SK-MEL-5 (cell line): ENCODE measurements at regions not wholly inside any gene's neighbourhood (a gene's known extent, or its start where the extent isn't known, plus 50 kb on each side); places are given as distances from the start of the nearest gene placed in this dataset.

Source experiments
- DNase-seq: peaks from one replicate; pipeline ENCODE4 v3.0.0-alpha.2; 2016; ENCODE audit warnings: low read depth, low spot score
- in situ Hi-C: cut with HindIII; loops from 2 replicates; pipeline ENCODE4 v1.10.0; 2016; ENCODE audit warnings: low sequenced_read_pairs, high pct_unique_total_duplicates, low pct_unique_long_range_greater_than_20kb

GRCh38 chr20:52761867-52762266 lies 210.3 kb upstream of the TSHZ2 start:
- no peak for DNase-seq
- in situ Hi-C loops: no loop called here

- in situ Hi-C loops: no loop called here
- DNase-seq: no peak
Measured at GRCh38 chr20:52760791-52761190, 211.4 kb upstream of the TSHZ2 start.

GRCh38 chr20:52757411-52757810 lies 214.7 kb upstream of the TSHZ2 start:
- in situ Hi-C loops: no loop called here
- DNase-seq: no peak

GRCh38 chr20:52755744-52756143 lies 216.4 kb upstream of the TSHZ2 start:
- in situ Hi-C loops: no loop called here
- no peak for DNase-seq

- in situ Hi-C loops: no loop called here
- no peak for DNase-seq
Measured at GRCh38 chr20:52754366-52754765, 217.8 kb upstream of the TSHZ2 start.

- in situ Hi-C loops: no loop called here
- DNase-seq: no peak
Measured at GRCh38 chr20:52752023-52752422, 220.1 kb upstream of the TSHZ2 start.

- DNase-seq: no peak
- in situ Hi-C loops: no loop called here
Measured at GRCh38 chr20:52751571-52751970, 220.6 kb upstream of the TSHZ2 start.

GRCh38 chr20:52749938-52750337 lies 222.2 kb upstream of the TSHZ2 start:
- in situ Hi-C loops: no loop called here
- DNase-seq: no peak

GRCh38 chr20:52748990-52749389 lies 223.2 kb upstream of the TSHZ2 start:
- in situ Hi-C loops: no loop called here
- no peak for DNase-seq

GRCh38 chr20:52748285-52748932 lies 223.7 kb upstream of the TSHZ2 start:
- in situ Hi-C loops: no loop called here
- no peak for DNase-seq

GRCh38 chr20:52747845-52748284 lies 224.3 kb upstream of the TSHZ2 start:
- in situ Hi-C loops: no loop called here
- peak; percentile 46 for DNase-seq

- DNase-seq: no peak
- in situ Hi-C loops: no loop called here
Measured at GRCh38 chr20:52746770-52747169, 225.4 kb upstream of the TSHZ2 start.

- DNase-seq: no peak
- in situ Hi-C loops: no loop called here
Measured at GRCh38 chr20:52746190-52746589, 226.0 kb upstream of the TSHZ2 start.

GRCh38 chr20:52744441-52744840 lies 227.7 kb upstream of the TSHZ2 start:
- in situ Hi-C loops: no loop called here
- no peak for DNase-seq

- in situ Hi-C loops: no loop called here
- DNase-seq: no peak
Measured at GRCh38 chr20:52738081-52738480, 234.1 kb upstream of the TSHZ2 start.

- DNase-seq: no peak
- in situ Hi-C loops: no loop called here
Measured at GRCh38 chr20:52736507-52736906, 235.7 kb upstream of the TSHZ2 start.

- DNase-seq: no peak
- in situ Hi-C loops: no loop called here
Measured at GRCh38 chr20:52731093-52731492, 241.1 kb upstream of the TSHZ2 start.

GRCh38 chr20:52727740-52728456 lies 244.3 kb upstream of the TSHZ2 start:
- DNase-seq: no peak
- in situ Hi-C loops: no loop called here

GRCh38 chr20:52724541-52724940 lies 247.6 kb upstream of the TSHZ2 start:
- in situ Hi-C loops: no loop called here
- DNase-seq: no peak
